Trophoblast cell (in vitro differentiated cells and primary cell): ENCODE measurements at regions not wholly inside any gene's neighbourhood (a gene's known extent, or its start where the extent isn't known, plus 50 kb on each side); places are given as distances from the start of the nearest gene placed in this dataset.

Source experiments
- DNase-seq, 2 donors: peaks; one replicate each; pipeline ENCODE4 v3.0.0-alpha.2; 2016
- H2AFZ ChIP-seq: 2 replicates; pipeline ENCODE4 v1.6.1; 2013; ENCODE audit warnings: low read length, moderate library complexity, mild to moderate bottlenecking; ENCODE audit not compliant: insufficient read depth, poor library complexity
- H2AK5ac ChIP-seq: 2 replicates; pipeline ENCODE4 v1.6.1; 2013; ENCODE audit warnings: mild to moderate bottlenecking, low read length
- H2BK120ac ChIP-seq: 2 replicates; pipeline ENCODE4 v1.6.1; 2013; ENCODE audit warnings: low read length, mild to moderate bottlenecking, moderate library complexity; ENCODE audit not compliant: insufficient read depth, poor library complexity
- H2BK12ac ChIP-seq: 2 replicates; pipeline ENCODE4 v1.6.1; 2013; ENCODE audit warnings: mild to moderate bottlenecking, low read length, moderate library complexity
- H2BK5ac ChIP-seq: 2 replicates; pipeline ENCODE4 v1.6.1; 2013; ENCODE audit warnings: low read length, low read depth, moderate library complexity, mild to moderate bottlenecking; ENCODE audit not compliant: poor library complexity
- H3K14ac ChIP-seq: 2 replicates; pipeline ENCODE4 v1.6.1; 2013; ENCODE audit warnings: mild to moderate bottlenecking, low read length
- H3K18ac ChIP-seq: 2 replicates; pipeline ENCODE4 v1.6.1; 2013; ENCODE audit warnings: mild to moderate bottlenecking, low read length
- H3K23ac ChIP-seq: 2 replicates; pipeline ENCODE4 v1.6.1; 2013; ENCODE audit warnings: low read length
- H3K27ac ChIP-seq: 2 replicates; pipeline ENCODE4 v1.5.1; 2013; ENCODE audit warnings: low read depth, mild to moderate bottlenecking, inconsistent platforms, low read length, moderate library complexity
- H3K27me3 ChIP-seq: 2 replicates; pipeline ENCODE4 v1.6.1; 2013; ENCODE audit warnings: inconsistent platforms, mild to moderate bottlenecking, low read length, moderate library complexity; ENCODE audit not compliant: insufficient read depth
- H3K36me3 ChIP-seq, 2 experiments: 1 replicate in 1 of 2; 2 replicates in 1 of 2; pipeline ENCODE4 v1.6.1; 2013; ENCODE audit warnings: low read length in 2 of 2, mild to moderate bottlenecking in 2 of 2, moderate library complexity in 1 of 2; ENCODE audit not compliant: insufficient read depth in 2 of 2, control insufficient read depth in 1 of 2
- H3K4ac ChIP-seq: 2 replicates; pipeline ENCODE4 v1.6.1; 2013; ENCODE audit warnings: low read depth, mild to moderate bottlenecking, low read length, moderate library complexity
- H3K4me1 ChIP-seq, 2 experiments: 1 replicate in 1 of 2; 2 replicates in 1 of 2; pipeline ENCODE4 v1.6.1; 2013; ENCODE audit warnings: low read length in 2 of 2, mild to moderate bottlenecking in 2 of 2, moderate library complexity in 1 of 2; ENCODE audit not compliant: insufficient read depth in 2 of 2, control insufficient read depth in 1 of 2
- H3K4me2 ChIP-seq: 2 replicates; pipeline ENCODE4 v1.6.1; 2013; ENCODE audit warnings: inconsistent platforms, mild to moderate bottlenecking, low read length, moderate library complexity
- H3K4me3 ChIP-seq: 2 replicates; pipeline ENCODE4 v1.5.1; 2013; ENCODE audit warnings: mild to moderate bottlenecking, low read depth, low read length, inconsistent platforms
- H3K79me1 ChIP-seq: one replicate; pipeline ENCODE4 v1.6.1; 2013; ENCODE audit warnings: low read length
- H3K79me2 ChIP-seq: 2 replicates; pipeline ENCODE4 v1.6.1; 2013; ENCODE audit warnings: low read length, mild to moderate bottlenecking; ENCODE audit not compliant: control insufficient read depth, insufficient read depth, poor library complexity
- H3K9ac ChIP-seq: 2 replicates; pipeline ENCODE4 v1.6.1; 2013; ENCODE audit warnings: mild to moderate bottlenecking, low read length
- H3K9me3 ChIP-seq: 2 replicates; pipeline ENCODE4 v1.6.1; 2013; ENCODE audit warnings: low read depth, mild to moderate bottlenecking, control low read depth, inconsistent platforms, low read length; ENCODE audit not compliant: insufficient read depth
- H4K12ac ChIP-seq: 2 replicates; pipeline ENCODE4 v1.6.1; 2013; ENCODE audit warnings: low read depth, mild to moderate bottlenecking, low read length, moderate library complexity
- H4K8ac ChIP-seq: 2 replicates; pipeline ENCODE4 v1.6.1; 2013; ENCODE audit warnings: low read depth, mild to moderate bottlenecking, low read length, moderate library complexity
- H4K91ac ChIP-seq: one replicate; pipeline ENCODE4 v1.6.1; 2013; ENCODE audit warnings: low read depth, mild to moderate bottlenecking, low read length, moderate library complexity
- WGBS: extraction: QIAGEN DNeasy Blood & Tissue Kit; methylation state at CpG from one replicate; pipeline ENCODE4 v1.1.7; 2013; ENCODE audit warnings: missing lambda C conversion rate; ENCODE audit not compliant: insufficient read length, insufficient coverage; ENCODE audit errors: extremely low coverage; 5-methylcytosine and 5-hydroxymethylcytosine counted together

- no peak overlapping the region for H3K4me2 ChIP-seq
- no peak overlapping the region for H3K18ac ChIP-seq
- H2AK5ac ChIP-seq, result no peak overlapping the region
- no CpG with 5 or more reads among the region's 15 CpGs for WGBS
- no peak overlapping the region for H3K14ac ChIP-seq
- DNase-seq, result no peak
- H2BK12ac ChIP-seq, result no peak overlapping the region
- H3K27me3 ChIP-seq, result no peaks in the 10 kb centered on the region
- H3K23ac ChIP-seq, result no peak overlapping the region
- no peak overlapping the region for H3K4ac ChIP-seq
- H3K9me3 ChIP-seq, result no peaks in the 10 kb centered on the region
- H3K4me3 ChIP-seq, result no peak overlapping the region
- peaks cover 0 to 2% of the 10 kb centered on the region in 2 experiments for H3K4me1 ChIP-seq
- H3K9ac ChIP-seq, result no peak overlapping the region
- H3K27ac ChIP-seq, result no peak overlapping the region
- no peaks in the 10 kb centered on the region for H3K79me1 ChIP-seq
- H4K12ac ChIP-seq, result no peak overlapping the region
- H3K79me2 ChIP-seq, result no peaks in the 10 kb centered on the region
- H2BK5ac ChIP-seq, result no peak overlapping the region
- H3K36me3 ChIP-seq, result no peaks in the 10 kb centered on the region
- H4K91ac ChIP-seq, result no peak overlapping the region
- no peak overlapping the region for H4K8ac ChIP-seq
- H2AFZ ChIP-seq, result no peak overlapping the region
- no peak overlapping the region for H2BK120ac ChIP-seq
Measured at GRCh38 chr1:29944253-29944905, 708.1 kb downstream of the PTPRU start.

GRCh38 chr1:29943034-29943433 lies 706.7 kb downstream of the PTPRU start:
- H2AK5ac ChIP-seq, result no peak overlapping the region
- no peak overlapping the region for H2AFZ ChIP-seq
- no CpG with 5 or more reads among the region's 2 CpGs for WGBS
- no peak overlapping the region for H3K9ac ChIP-seq
- H3K36me3 ChIP-seq, result no peaks in the 10 kb centered on the region
- no peak overlapping the region for H2BK5ac ChIP-seq
- no peaks in the 10 kb centered on the region for H3K9me3 ChIP-seq
- no peak overlapping the region for H2BK120ac ChIP-seq
- no peak overlapping the region for H3K4me2 ChIP-seq
- no peak overlapping the region for H4K91ac ChIP-seq
- no peak overlapping the region for H4K8ac ChIP-seq
- no peaks in the 10 kb centered on the region for H3K27me3 ChIP-seq
- no peak overlapping the region for H4K12ac ChIP-seq
- no peaks in the 10 kb centered on the region for H3K79me1 ChIP-seq
- no peak overlapping the region for H3K23ac ChIP-seq
- H3K4me3 ChIP-seq, result no peak overlapping the region
- DNase-seq, result no peak
- H3K79me2 ChIP-seq, result no peaks in the 10 kb centered on the region
- H3K27ac ChIP-seq, result no peak overlapping the region
- H2BK12ac ChIP-seq, result no peak overlapping the region
- H3K4ac ChIP-seq, result no peak overlapping the region
- H3K18ac ChIP-seq, result no peak overlapping the region
- H3K14ac ChIP-seq, result no peak overlapping the region
- peaks cover 0 to 2% of the 10 kb centered on the region in 2 experiments for H3K4me1 ChIP-seq

GRCh38 chr1:29939079-29939478 lies 702.8 kb downstream of the PTPRU start:
- no CpG with 5 or more reads among the region's 2 CpGs for WGBS

GRCh38 chr1:29937356-29937755 lies 701.0 kb downstream of the PTPRU start:
- Histone ChIP-seq H3K4me1 (no peaks in the 10 kb centered on the region), H3K23ac (no peak overlapping the region)

More at GRCh38 chr1:29939079-29939478, 702.8 kb downstream of the PTPRU start:
- Histone ChIP-seq H3K36me3 (no peaks in the 10 kb centered on the region), H3K27ac (no peak overlapping the region), H2BK120ac (no peak overlapping the region), H2BK5ac (no peak overlapping the region), H3K79me2 (no peaks in the 10 kb centered on the region), H4K12ac (no peak overlapping the region), H3K14ac (no peak overlapping the region), H3K9me3 (no peaks in the 10 kb centered on the region), H3K18ac (no peak overlapping the region), H4K8ac (no peak overlapping the region), H2AFZ (no peak overlapping the region), H3K27me3 (no peaks in the 10 kb centered on the region), H2AK5ac (no peak overlapping the region), H4K91ac (no peak overlapping the region), H3K4me1 (no peaks in the 10 kb centered on the region), H3K9ac (no peak overlapping the region), H3K79me1 (no peaks in the 10 kb centered on the region), H3K4me2 (no peak overlapping the region), H3K4me3 (no peak overlapping the region), H2BK12ac (no peak overlapping the region), H3K4ac (no peak overlapping the region), H3K23ac (no peak overlapping the region)
- DNase-seq, result no peak

More at GRCh38 chr1:29937356-29937755, 701.0 kb downstream of the PTPRU start:
- WGBS, result no CpG with 5 or more reads among the region's 1 CpG
- Histone ChIP-seq H2BK12ac (no peak overlapping the region), H3K79me1 (no peaks in the 10 kb centered on the region), H2BK5ac (no peak overlapping the region), H3K18ac (no peak overlapping the region), H2BK120ac (no peak overlapping the region), H2AK5ac (no peak overlapping the region), H3K27ac (no peak overlapping the region), H3K4me3 (no peak overlapping the region), H4K8ac (no peak overlapping the region), H3K4me2 (no peak overlapping the region), H3K36me3 (no peaks in the 10 kb centered on the region), H4K91ac (no peak overlapping the region), H3K27me3 (no peaks in the 10 kb centered on the region), H4K12ac (no peak overlapping the region), H3K9me3 (no peaks in the 10 kb centered on the region), H2AFZ (no peak overlapping the region), H3K14ac (no peak overlapping the region), H3K9ac (no peak overlapping the region), H3K4ac (no peak overlapping the region), H3K79me2 (no peaks in the 10 kb centered on the region)
- no peak for DNase-seq
